IPS-20b (cell line): ENCODE measurements at regions not wholly inside any gene's neighbourhood (a gene's known extent, or its start where the extent isn't known, plus 50 kb on each side); places are given as distances from the start of the nearest gene placed in this dataset.

Experiments used
- H3K27ac ChIP-seq: one replicate; pipeline ENCODE4 v1.5.1; 2013; ENCODE audit warnings: low read length
- H3K27me3 ChIP-seq: 2 replicates; pipeline ENCODE4 v1.6.1; 2013; ENCODE audit warnings: mild to moderate bottlenecking, low read length, inconsistent platforms; ENCODE audit not compliant: insufficient read depth
- H3K36me3 ChIP-seq: 2 replicates; pipeline ENCODE4 v1.6.1; 2013; ENCODE audit warnings: low read depth, mild to moderate bottlenecking, inconsistent platforms, low read length, moderate library complexity; ENCODE audit not compliant: insufficient read depth
- H3K4me1 ChIP-seq: 2 replicates; pipeline ENCODE4 v1.6.1; 2013; ENCODE audit warnings: mild to moderate bottlenecking, control low read depth, inconsistent platforms, low read length, moderate library complexity; ENCODE audit not compliant: insufficient read depth
- H3K4me3 ChIP-seq: 2 replicates; pipeline ENCODE4 v1.5.1; 2013; ENCODE audit warnings: mild to moderate bottlenecking, low read length, inconsistent platforms
- H3K9ac ChIP-seq: 2 replicates; pipeline ENCODE4 v1.6.1; 2013; ENCODE audit warnings: low read depth, mild to moderate bottlenecking, inconsistent platforms, low read length, moderate library complexity
- H3K9me3 ChIP-seq: 2 replicates; pipeline ENCODE4 v1.6.1; 2013; ENCODE audit warnings: mild to moderate bottlenecking, low read depth, low read length, inconsistent platforms; ENCODE audit not compliant: insufficient read depth

DNA sequence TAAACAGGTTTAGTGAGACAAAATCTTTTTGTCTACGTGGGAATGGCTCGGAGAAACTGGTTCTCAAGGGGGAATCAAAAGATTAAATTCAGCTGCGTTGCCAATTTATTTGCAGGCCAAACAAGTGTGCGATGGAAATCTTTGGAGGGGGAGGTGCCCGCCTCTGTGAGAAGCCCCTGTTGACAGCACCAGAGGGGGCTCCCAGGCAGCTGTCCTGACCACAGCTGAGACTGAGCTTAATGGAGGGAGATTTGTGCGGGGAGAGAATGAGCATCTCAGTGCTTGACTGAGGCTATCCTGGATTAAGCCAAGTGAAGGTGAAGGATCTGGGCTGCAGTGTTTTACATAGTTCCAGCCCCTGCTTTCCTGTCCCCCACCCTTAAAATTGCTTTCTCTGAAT, 169.7 kb downstream of the ATG4C start:
- H3K27ac ChIP-seq = no peak overlapping the region
- H3K27me3 ChIP-seq = no peaks in the 10 kb centered on the region
- H3K4me3 ChIP-seq = peak overlapping the region; percentile 23; the same call in 1 of the 2 replicates
- H3K4me1 ChIP-seq = peaks cover 9% of the 10 kb centered on the region; the same call in 1 of the 2 replicates
- no peaks in the 10 kb centered on the region for H3K36me3 ChIP-seq
- H3K9me3 ChIP-seq = no peaks in the 10 kb centered on the region
- H3K9ac ChIP-seq = no peak overlapping the region

DNA sequence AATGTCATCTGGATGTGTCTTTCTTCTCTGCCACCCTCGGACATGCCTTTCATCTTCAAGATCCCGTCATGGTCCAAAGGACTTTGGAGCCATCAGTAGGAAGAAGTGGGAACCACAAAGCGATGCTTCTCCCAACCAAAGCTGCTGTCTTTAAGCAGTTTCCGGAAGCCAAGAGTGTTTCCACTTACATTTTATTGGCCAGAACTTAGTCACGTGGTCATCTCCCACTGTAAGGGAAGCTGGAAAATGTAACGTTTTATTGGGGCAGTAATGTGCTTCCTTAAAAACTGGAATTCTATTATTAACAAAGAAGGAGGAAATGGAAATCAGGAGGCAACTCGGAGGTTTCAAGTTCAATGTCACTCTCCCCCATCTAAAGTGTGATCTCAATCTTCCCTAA, 170.8 kb downstream of the ATG4C start:
- Histone ChIP-seq H3K27ac (no peak overlapping the region), H3K9me3 (no peaks in the 10 kb centered on the region), H3K36me3 (no peaks in the 10 kb centered on the region), H3K4me1 (peaks cover 9% of the 10 kb centered on the region; the same call in 1 of the 2 replicates), H3K4me3 (no peak overlapping the region), H3K27me3 (no peaks in the 10 kb centered on the region), H3K9ac (no peak overlapping the region)

DNA sequence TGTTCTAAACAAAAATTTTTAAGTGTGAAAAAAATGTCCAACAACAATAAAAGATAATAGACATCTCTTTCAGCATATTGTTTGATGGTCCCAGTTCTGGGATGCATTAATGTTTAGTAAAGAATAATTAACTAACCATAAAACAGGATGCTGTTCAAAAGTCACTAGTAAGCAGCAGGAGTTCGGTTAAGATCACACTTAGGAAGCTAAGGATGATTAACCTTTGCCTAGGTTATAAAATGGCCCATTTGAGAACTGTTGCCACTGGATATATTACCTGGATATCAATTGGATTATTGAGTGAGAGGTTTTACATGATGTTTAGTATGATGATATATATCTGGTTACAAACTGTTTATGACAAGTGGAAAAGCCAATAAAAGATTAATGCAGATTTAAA, 171.7 kb downstream of the ATG4C start:
- H3K9ac ChIP-seq = no peak overlapping the region
- peaks cover 9% of the 10 kb centered on the region; the same call in 1 of the 2 replicates for H3K4me1 ChIP-seq
- no peaks in the 10 kb centered on the region for H3K36me3 ChIP-seq

DNA sequence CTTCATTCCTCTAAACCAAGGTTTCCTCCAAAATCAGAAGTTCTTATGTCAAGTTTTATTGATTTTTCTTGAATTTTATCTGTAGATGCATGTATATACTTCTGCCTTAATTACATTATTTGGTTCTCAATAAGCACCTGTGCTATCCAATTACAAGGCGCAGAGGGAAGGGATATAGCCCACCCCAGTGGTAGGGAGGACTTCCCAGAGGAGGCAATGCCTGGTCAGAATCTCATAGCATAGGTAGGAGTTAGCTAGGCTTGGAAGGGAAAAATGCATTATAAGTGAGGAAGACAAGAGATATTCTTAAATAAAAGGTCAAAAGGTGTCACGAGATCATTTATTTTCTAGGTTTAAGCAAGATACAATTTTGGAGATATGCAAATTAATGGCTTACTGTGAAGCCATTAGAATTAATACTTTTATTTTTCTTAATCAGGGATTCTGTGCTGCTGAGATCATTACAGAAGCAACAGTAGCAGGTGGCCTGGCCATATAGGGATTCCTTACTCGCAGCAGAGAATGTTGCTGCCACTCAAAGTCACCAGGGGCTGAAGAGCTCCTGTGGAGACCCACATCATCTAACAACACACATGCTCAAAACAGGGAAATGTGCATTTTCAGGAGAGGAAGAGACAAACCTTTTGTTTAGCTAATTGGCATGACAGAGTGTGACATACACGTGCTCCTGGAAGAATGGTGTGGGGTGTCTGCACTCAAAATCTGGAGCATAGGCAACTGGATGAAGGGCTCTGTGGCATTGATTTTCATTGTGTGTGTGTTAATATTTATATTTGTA, 178.3 kb downstream of the ATG4C start:
- H3K27ac ChIP-seq = no peak overlapping the region
- no peak overlapping the region for H3K9ac ChIP-seq

More for the DNA sequence above, 171.7 kb downstream of the ATG4C start:
- no peak overlapping the region for H3K4me3 ChIP-seq
- H3K27ac ChIP-seq = no peak overlapping the region
- no peaks in the 10 kb centered on the region for H3K27me3 ChIP-seq
- no peaks in the 10 kb centered on the region for H3K9me3 ChIP-seq

DNA sequence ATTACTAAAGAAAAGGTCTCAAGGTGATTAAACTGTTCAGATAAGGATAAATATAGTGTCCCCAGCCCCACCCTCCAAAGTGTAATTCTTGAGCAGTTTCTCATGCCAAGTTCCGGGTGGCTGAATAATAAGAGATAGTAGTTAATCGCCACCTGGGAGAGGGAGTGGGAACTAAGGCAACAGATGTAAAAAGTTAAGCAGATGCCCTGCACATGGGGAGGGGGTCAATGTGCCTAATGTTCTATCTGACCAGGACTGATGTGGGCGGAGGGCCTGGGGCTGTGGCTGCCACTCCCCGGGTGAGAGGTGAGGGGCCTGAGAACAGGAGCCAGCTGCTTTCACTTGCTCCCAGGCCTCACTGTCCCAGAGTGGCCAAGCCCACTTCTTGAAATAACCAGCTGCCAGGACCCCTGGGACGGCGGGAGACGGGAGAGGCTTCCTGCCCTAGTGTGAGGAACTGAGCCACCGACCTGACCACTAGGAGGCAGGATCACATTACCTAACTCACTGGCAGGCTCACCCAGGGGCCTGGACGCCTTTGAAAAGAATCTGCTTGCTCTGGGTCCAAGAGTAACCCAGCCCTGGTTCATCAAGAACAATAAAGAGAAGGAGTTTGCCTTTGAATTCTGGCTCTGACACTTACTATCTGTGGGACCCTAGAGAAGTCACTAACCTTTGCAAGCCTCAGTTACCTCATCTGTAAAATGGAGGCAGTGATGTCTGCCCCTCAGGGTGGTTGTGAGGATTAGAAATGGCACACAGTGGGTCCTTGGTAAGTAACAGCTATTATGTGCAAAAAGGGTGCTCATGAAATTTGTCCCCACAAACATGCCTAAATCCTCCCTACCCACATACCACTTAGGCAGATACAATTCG, 179.2 kb downstream of the ATG4C start:
- Histone ChIP-seq H3K9me3 (no peaks in the 10 kb centered on the region), H3K4me3 (no peak overlapping the region; the same call in 1 of the 2 replicates), H3K9ac (peak overlapping the region; percentile 44; the same call in 1 of the 2 replicates), H3K36me3 (no peaks in the 10 kb centered on the region), H3K27ac (no peak overlapping the region), H3K27me3 (no peaks in the 10 kb centered on the region), H3K4me1 (peaks cover 18% of the 10 kb centered on the region; the same call in 1 of the 2 replicates)

More for the DNA sequence above, 178.3 kb downstream of the ATG4C start:
- H3K9me3 ChIP-seq = no peaks in the 10 kb centered on the region
- no peaks in the 10 kb centered on the region for H3K36me3 ChIP-seq
- no peaks in the 10 kb centered on the region for H3K27me3 ChIP-seq
- peaks cover 18% of the 10 kb centered on the region; the same call in 1 of the 2 replicates for H3K4me1 ChIP-seq
- no peak overlapping the region for H3K4me3 ChIP-seq

DNA sequence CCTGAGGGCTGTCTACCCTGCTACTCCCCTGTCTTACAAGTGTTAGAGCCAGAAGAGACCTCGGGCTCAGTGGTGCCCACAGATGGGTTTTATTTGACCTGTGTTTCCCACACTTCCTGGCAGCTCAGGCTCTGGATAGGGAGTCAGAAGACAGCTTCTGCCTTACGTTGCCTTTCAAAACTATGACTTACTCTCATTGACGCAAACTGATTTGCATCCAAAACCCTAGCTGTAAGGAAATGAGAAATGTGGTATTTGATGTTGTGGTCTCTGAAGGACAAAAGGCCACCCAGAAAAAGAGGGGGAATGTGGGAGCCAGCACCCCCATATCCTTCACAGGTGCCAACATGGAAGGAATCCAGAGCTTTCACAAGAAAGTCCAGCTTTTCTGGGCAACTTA, 180.2 kb downstream of the ATG4C start:
- H3K4me3 ChIP-seq = no peak overlapping the region
- H3K27me3 ChIP-seq = no peaks in the 10 kb centered on the region
- H3K9ac ChIP-seq = no peak overlapping the region
- peaks cover 18% of the 10 kb centered on the region; the same call in 1 of the 2 replicates for H3K4me1 ChIP-seq
- H3K36me3 ChIP-seq = no peaks in the 10 kb centered on the region
- no peak overlapping the region for H3K27ac ChIP-seq
- no peaks in the 10 kb centered on the region for H3K9me3 ChIP-seq

DNA sequence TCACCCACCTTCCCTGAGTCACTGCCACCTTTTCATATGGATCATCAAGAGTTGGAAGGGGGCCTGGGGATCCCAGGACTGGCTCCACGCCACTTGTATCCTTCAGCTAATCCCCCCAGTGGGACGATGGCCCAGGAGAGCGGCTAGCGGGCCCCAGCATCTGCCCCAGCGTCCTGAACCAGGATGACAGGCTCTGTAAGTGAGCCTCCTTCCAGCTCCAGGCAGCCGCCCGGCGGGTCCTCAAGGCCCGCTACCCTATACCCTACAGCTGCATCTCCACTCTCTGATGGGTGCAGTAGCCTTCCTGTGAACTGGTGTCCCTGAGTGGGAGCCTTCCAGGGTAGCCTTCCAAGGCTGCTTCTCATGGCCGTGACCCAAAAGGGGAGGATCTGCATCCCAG, 183.1 kb downstream of the ATG4C start:
- Histone ChIP-seq H3K4me1 (peaks cover 9% of the 10 kb centered on the region; the same call in 1 of the 2 replicates), H3K27me3 (no peaks in the 10 kb centered on the region), H3K27ac (no peak overlapping the region), H3K36me3 (no peaks in the 10 kb centered on the region), H3K4me3 (no peak overlapping the region), H3K9me3 (no peaks in the 10 kb centered on the region), H3K9ac (no peak overlapping the region)

DNA sequence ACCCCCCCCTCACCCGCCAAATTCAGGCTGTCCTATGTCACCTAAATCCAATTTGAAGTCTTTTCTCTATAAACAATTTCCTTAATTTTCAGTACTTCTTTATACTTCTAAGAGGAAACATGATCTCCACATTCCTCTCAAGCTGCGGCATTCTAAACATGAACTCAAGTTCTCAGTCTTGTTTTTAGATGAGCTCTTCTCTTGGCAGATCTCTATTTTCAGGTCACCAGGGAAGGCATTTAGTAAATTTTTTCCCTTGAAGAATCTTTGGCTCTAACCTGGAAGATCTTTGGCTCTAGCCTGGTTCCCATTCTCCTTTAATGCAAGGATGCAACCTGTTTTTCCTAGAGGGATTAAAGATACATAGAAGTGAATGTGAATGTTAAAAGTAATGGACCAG, 193.4 kb downstream of the ATG4C start:
- Histone ChIP-seq H3K9me3 (no peaks in the 10 kb centered on the region), H3K27me3 (no peaks in the 10 kb centered on the region), H3K36me3 (no peaks in the 10 kb centered on the region), H3K4me1 (no peaks in the 10 kb centered on the region), H3K9ac (no peak overlapping the region), H3K27ac (no peak overlapping the region), H3K4me3 (no peak overlapping the region)

DNA sequence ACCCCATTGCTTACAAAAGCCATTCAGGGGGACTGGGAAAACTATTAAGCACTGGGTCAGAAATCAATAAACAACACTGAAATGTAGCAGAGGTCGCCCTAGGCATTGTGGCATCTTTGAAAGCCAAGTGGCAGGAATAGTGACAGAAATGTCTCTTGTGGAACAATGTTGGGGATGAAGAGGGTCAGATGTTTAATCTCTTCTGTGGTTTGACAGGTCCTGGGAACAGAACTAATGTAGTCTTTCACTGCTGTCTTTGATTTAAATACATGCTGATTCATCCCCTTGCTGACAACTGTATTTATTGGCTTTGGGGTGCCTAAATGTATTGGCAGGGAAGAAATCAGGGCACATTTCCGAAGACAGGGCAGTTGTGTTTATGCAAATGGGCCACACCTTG, 194.8 kb downstream of the ATG4C start:
- H3K4me1 ChIP-seq = no peaks in the 10 kb centered on the region
- H3K9ac ChIP-seq = no peak overlapping the region
- no peaks in the 10 kb centered on the region for H3K36me3 ChIP-seq
- no peak overlapping the region for H3K27ac ChIP-seq
- no peaks in the 10 kb centered on the region for H3K27me3 ChIP-seq
- no peaks in the 10 kb centered on the region for H3K9me3 ChIP-seq
- no peak overlapping the region for H3K4me3 ChIP-seq

DNA sequence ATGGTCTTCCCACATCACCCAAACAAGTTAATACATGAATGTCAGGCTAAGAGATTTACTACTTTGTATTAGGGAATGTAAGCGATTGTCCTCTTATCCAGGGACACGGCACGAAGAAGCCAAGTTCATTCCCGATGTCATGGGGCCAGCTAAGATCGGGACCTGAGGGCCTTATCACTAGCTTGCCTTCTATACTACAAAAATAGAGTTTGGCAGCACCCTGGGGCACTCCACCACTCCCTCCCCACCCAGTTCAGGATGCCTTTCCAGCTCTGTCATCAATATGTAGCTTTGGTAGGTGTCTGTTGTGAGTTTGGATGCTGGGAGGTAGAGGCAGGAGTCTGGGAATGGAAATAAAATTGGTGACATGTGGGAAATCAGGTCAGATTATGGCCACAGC, 197.5 kb downstream of the ATG4C start:
- Histone ChIP-seq H3K4me1 (no peaks in the 10 kb centered on the region), H3K27me3 (no peaks in the 10 kb centered on the region), H3K9me3 (no peaks in the 10 kb centered on the region), H3K27ac (no peak overlapping the region), H3K36me3 (no peaks in the 10 kb centered on the region), H3K4me3 (no peak overlapping the region), H3K9ac (no peak overlapping the region)

DNA sequence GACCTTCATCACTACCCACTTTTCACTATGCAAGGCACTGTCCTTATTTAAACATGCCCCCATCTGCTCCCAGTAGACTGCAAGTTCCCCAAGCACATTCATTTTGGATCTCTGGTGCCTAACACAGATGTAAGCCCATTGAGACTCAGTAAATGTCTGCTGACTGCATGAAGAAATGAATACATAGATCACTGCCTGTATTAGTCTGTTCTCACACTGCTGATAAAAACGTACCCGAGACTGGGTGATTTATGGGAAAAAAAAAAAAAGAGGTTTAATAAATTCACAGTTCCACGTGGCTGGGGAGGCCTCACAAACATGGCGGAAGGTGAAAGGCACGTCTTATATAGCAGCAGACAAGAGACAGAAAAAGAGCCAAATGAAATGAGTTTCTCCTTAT, 204.9 kb downstream of the ATG4C start:
- peaks cover 3% of the 10 kb centered on the region; the same call in 1 of the 2 replicates for H3K4me1 ChIP-seq
- H3K4me3 ChIP-seq = no peak overlapping the region
- H3K36me3 ChIP-seq = no peaks in the 10 kb centered on the region
- no peaks in the 10 kb centered on the region for H3K9me3 ChIP-seq
- H3K27me3 ChIP-seq = no peaks in the 10 kb centered on the region
- H3K9ac ChIP-seq = no peak overlapping the region
- no peak overlapping the region for H3K27ac ChIP-seq
